Transverse colon (tissue), 4 donors: ENCODE measurements at regions not wholly inside any gene's neighbourhood (a gene's known extent, or its start where the extent isn't known, plus 50 kb on each side); places are given as distances from the start of the nearest gene placed in this dataset.

Source experiments
- DNase-seq: peaks from one replicate; pipeline ENCODE4 v3.0.0-alpha.2; 2019
- H3K27ac ChIP-seq, 4 donors: fragments of 200-600 bp; sonication (generic); 2 replicates each; pipeline ENCODE4 v1.5.1; 2016 to 2018; ENCODE audit warnings: inconsistent platforms in 4 of 4
- H3K27me3 ChIP-seq: fragments of 200-600 bp; sonication (generic); 2 replicates; pipeline ENCODE4 v1.5.1; 2017; ENCODE audit warnings: inconsistent platforms
- H3K36me3 ChIP-seq, 4 donors: fragments of 200-600 bp; sonication (generic); 2 replicates each; pipeline ENCODE4 v1.5.1; 2017 to 2019; ENCODE audit warnings: inconsistent platforms in 4 of 4
- H3K4me1 ChIP-seq, 4 donors: fragments of 200-600 bp; sonication (generic); 2 replicates each; pipeline ENCODE4 v1.5.1; 2017 to 2020; ENCODE audit warnings: inconsistent platforms in 4 of 4
- H3K4me3 ChIP-seq, 4 donors: fragments of 200-600 bp; sonication (generic); 1 replicate in 1 of 4; 2 replicates in 3 of 4; pipeline versions ENCODE4 v1.5.1 to v1.6.1; 2017 to 2019; ENCODE audit warnings: inconsistent platforms in 4 of 4
- H3K9me3 ChIP-seq, 2 donors: fragments of 200-600 bp; sonication (generic); 2 replicates each; pipeline ENCODE4 v1.5.1; 2017 to 2019; ENCODE audit warnings: inconsistent platforms in 2 of 2
- CTCF ChIP-seq, 5 experiments: fragments of 200-600 bp in 3 of 5; fragments of 450-650 bp in 2 of 5; sonication (generic) in 3 of 5; IDR thresholded peaks; 1 replicate in 2 of 5; 2 replicates in 3 of 5; pipeline ENCODE4 v1.5.1; 2016 to 2017; ENCODE audit warnings: antibody characterized with exemption in 5 of 5, inconsistent platforms in 3 of 5, mild to moderate bottlenecking in 2 of 5, moderate library complexity in 1 of 5
- EP300 ChIP-seq: sonication (generic); formaldehyde crosslinking; IDR thresholded peaks from one replicate; pipeline ENCODE4 v1.6.1; 2017; ENCODE audit warnings: antibody characterized with exemption, low read depth
- POLR2A ChIP-seq: fragments of 450-650 bp; IDR thresholded peaks from one replicate; pipeline ENCODE4 v1.6.1; 2016; ENCODE audit warnings: antibody characterized with exemption, mild to moderate bottlenecking, moderate library complexity
- POLR2AphosphoS5 ChIP-seq, 3 donors: sonication (generic); formaldehyde crosslinking; IDR thresholded peaks; one replicate each; pipeline ENCODE4 v1.6.1; 2016; ENCODE audit warnings: antibody characterized with exemption in 3 of 3
- WGBS, 2 donors: methylation state at CpG; one replicate each; pipeline ENCODE4 v1.1.5; 2018; ENCODE audit warnings: low coverage in 1 of 2; 5-methylcytosine and 5-hydroxymethylcytosine counted together
- in situ Hi-C, 4 donors: fragments of 200-750 bp; cut with MboI; loops; one replicate each; pipeline versions ENCODE4 v1.15.0 to v1.15.1; 2017; ENCODE audit warnings: low sequenced_read_pairs in 3 of 4, low pct_ligation_motif_present in 1 of 4, low pct_unique_long_range_greater_than_20kb in 1 of 4
- intact Hi-C: fragments of 100-400 bp; cut with DNase I; formaldehyde crosslinking; loops from one replicate; pipeline ENCODE4 v1.15.1; 2023; ENCODE audit warnings: low total_unique reads

DNA sequence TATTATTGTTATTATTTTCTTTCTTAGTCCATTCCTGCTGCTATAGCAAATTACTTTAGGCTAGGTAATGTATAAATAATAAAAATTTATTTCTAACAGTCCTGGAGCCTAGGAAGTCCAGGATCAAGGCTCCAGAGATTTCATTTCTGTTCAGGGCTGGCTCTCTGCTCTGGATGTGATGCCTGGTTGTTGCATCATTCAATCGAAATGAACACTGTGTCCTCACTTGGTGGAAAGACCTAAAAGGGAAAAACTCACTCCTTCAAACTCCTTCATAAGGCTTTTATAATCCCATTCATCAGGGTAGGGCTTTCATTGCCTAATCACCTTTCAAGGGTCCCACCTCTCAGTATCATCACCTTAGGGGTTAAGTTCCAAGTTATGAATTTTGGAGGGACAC lies 395.0 kb downstream of the EFNB2 start:
- peaks cover 0 to 20% (median 14%) of the 10 kb centered on the region in 4 donors for H3K4me1 ChIP-seq
- no peaks in the 10 kb centered on the region for H3K9me3 ChIP-seq
- H3K27me3 ChIP-seq = no peaks in the 10 kb centered on the region
- no peaks in the 10 kb centered on the region for H3K36me3 ChIP-seq
- in situ Hi-C loops = no loop called here
- no peak overlapping the region for H3K4me3 ChIP-seq
- no peak for DNase-seq
- intact Hi-C loops = no loop called here
- no peak overlapping the region for H3K27ac ChIP-seq
- TF ChIP-seq POLR2AphosphoS5 (IDR thresholded peaks at IDR 0.05) (no peak), EP300 (no peak), POLR2A (no peak), CTCF (IDR thresholded peaks at IDR 0.05) (no peak)
- 77 to 88% methylated on average over 1 of the region's 1 CpG for WGBS, 2 donors

DNA sequence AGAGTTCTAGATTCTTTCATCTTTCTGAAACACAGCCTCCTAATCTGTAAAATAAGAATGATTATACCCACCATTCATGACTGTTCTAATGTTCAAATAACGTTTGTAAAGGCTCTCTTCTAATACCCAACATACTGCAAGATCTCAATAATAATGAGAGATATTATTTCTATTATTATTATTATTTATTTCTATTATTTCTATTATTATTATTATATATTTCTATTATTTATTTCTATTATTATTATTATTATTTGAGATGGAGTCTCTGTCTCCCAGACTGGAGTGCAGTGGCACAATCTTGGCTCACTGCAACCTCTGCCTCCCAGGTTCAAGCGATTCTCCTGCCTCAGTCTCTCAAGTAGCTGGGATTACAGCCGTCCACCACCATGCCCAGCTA lies 395.5 kb downstream of the EFNB2 start:
- H3K27ac ChIP-seq = no peak overlapping the region
- in situ Hi-C loops = no loop called here
- intact Hi-C loops = no loop called here
- H3K27me3 ChIP-seq = no peaks in the 10 kb centered on the region
- H3K36me3 ChIP-seq = no peaks in the 10 kb centered on the region
- H3K4me3 ChIP-seq = no peak overlapping the region
- peaks cover 0 to 16% (median 9%) of the 10 kb centered on the region in 4 donors for H3K4me1 ChIP-seq
- H3K9me3 ChIP-seq = no peaks in the 10 kb centered on the region
- TF ChIP-seq CTCF (IDR thresholded peaks at IDR 0.05) (no peak), POLR2A (no peak), EP300 (no peak), POLR2AphosphoS5 (IDR thresholded peaks at IDR 0.05) (no peak)
- 85 to 89% methylated on average over 2 to 3 of the region's 3 CpGs for WGBS, 2 donors
- no peak for DNase-seq

GRCh38 chr13:106139377-106139776 lies 396.1 kb downstream of the EFNB2 start:
- Histone ChIP-seq H3K27ac (no peak overlapping the region), H3K4me1 (peaks cover 0 to 10% (median 5%) of the 10 kb centered on the region in 4 donors), H3K36me3 (no peaks in the 10 kb centered on the region), H3K9me3 (no peaks in the 10 kb centered on the region), H3K27me3 (no peaks in the 10 kb centered on the region), H3K4me3 (no peak overlapping the region)
- 72 to 74% methylated on average over 4 of the region's 4 CpGs for WGBS, 2 donors
- TF ChIP-seq POLR2A (no peak), POLR2AphosphoS5 (IDR thresholded peaks at IDR 0.05) (no peak), EP300 (no peak), CTCF (IDR thresholded peaks at IDR 0.05) (no peak)
- in situ Hi-C loops (no loop called here), intact Hi-C loops (no loop called here)
- no peak for DNase-seq

- no peak overlapping the region for H3K4me3 ChIP-seq
- no peaks in the 10 kb centered on the region for H3K27me3 ChIP-seq
- H3K4me1 ChIP-seq = peaks cover 0 to 4% (median 2%) of the 10 kb centered on the region in 4 donors
- intact Hi-C loops (no loop called here), in situ Hi-C loops (no loop called here)
- H3K9me3 ChIP-seq = no peaks in the 10 kb centered on the region
- no peak overlapping the region for H3K27ac ChIP-seq
- H3K36me3 ChIP-seq = no peaks in the 10 kb centered on the region
- TF ChIP-seq CTCF (IDR thresholded peaks at IDR 0.05) (no peak), POLR2AphosphoS5 (IDR thresholded peaks at IDR 0.05) (no peak), POLR2A (no peak), EP300 (no peak)
- DNase-seq = no peak
Measured at GRCh38 chr13:106138620-106139019, 396.8 kb downstream of the EFNB2 start.
